ENCODE measurements at regions not wholly inside any gene's neighbourhood (a gene's known extent, or its start where the extent isn't known, plus 50 kb on each side); places are given as distances from the start of the nearest gene placed in this dataset.

DNA sequence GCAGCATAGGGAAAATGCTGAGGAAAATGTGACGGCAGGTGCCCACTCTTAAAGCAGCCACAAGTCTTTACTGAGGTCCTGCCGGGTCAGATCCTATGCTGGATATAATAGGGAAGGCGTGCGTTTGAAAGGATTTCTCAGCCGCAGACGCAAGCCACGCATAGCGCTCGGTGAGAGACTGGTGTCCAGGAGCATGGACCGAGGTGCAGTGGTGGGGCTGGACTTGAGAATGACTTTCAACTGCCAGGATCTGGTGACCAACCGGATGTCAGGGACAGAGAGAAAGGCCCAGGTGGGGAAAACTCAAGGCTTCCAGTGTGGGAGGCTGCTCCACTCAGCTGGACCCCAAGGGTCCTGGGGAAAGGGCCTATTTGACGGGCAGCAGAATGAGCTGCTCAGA is 74.7 kb upstream of the INSIG1 start:
- Mint-ChIP-seq H3K27ac (no peak overlapping the region), H3K4me3 (no peak overlapping the region), H3K27me3 (ENCODE audit: low read depth) (no peaks in the 10 kb centered on the region), H3K36me3 (ENCODE audit: low read depth) (no peaks in the 10 kb centered on the region), H3K9me3 (no peaks in the 10 kb centered on the region), H3K4me1 (ENCODE audit: low read depth) (peaks cover 5% of the 10 kb centered on the region)
- intact Hi-C loops (cut with micrococcal nuclease): no loop called here
- CTCF ChIA-PET: no interaction called here
- no peak for DNase-seq

DNA sequence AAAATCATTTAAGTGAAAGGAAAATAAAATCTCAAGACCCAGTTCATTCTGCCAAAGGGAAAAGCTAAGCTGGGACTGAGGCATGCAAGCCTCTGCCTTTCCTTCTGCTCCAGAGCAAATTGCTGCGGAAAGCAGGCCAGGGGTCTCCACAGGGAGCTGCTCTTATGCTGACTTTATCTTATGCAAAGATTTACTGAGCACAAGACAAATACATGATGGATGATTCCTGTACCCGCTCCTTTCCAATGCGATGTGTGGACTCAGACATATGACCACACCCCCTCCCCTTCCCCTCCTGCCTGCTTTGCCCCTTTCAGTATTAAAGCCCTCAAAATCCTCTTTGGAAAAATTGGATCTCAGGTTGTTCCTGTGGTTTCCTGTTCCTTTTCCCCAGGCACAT is 74.2 kb upstream of the INSIG1 start:
- CTCF ChIA-PET: no interaction called here
- Mint-ChIP-seq H3K27ac (no peak overlapping the region), H3K4me1 (ENCODE audit: low read depth) (peaks cover 5% of the 10 kb centered on the region), H3K36me3 (ENCODE audit: low read depth) (no peaks in the 10 kb centered on the region), H3K27me3 (ENCODE audit: low read depth) (no peaks in the 10 kb centered on the region), H3K9me3 (no peaks in the 10 kb centered on the region), H3K4me3 (no peak overlapping the region)
- intact Hi-C loops (cut with micrococcal nuclease): no loop called here
- no peak for DNase-seq

DNA sequence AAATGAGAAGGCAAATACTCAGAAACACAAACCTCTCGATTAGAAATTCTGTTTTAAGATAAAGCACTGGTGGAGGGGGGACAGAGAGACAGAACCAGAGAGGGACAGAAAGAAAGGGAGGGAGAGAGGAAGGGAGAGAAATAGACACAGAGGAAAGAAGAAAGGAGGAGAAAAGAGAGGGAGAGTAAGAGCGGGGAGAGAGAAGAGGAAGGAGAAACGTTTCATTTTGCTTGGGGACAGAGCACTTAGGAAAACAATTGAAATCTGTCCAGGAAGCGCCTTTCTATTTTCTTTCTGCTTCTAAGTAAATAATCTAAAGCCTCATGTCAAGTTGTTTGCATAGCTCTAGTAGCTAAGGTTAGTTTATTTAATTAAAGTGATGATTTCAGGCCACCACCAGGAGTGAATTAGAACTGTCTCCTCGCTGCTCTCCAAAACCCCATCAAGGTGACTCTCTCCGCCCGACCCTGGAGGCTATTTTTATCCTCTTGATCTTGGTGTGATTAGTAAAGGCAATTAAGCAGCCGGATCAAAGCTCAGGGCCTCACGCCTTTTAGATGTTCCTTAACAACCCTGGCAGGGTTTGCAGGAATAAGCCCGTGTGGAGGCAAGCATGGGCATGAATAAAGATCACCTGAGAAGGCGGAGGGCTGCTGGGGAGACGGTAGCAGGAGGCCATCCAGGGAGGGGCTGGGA is 73.4 kb upstream of the INSIG1 start:
- Mint-ChIP-seq H3K4me3 (no peak overlapping the region), H3K27me3 (ENCODE audit: low read depth) (no peaks in the 10 kb centered on the region), H3K9me3 (no peaks in the 10 kb centered on the region), H3K36me3 (ENCODE audit: low read depth) (no peaks in the 10 kb centered on the region), H3K4me1 (ENCODE audit: low read depth) (peaks cover 5% of the 10 kb centered on the region), H3K27ac (no peak overlapping the region)
- DNase-seq: no peak
- CTCF ChIA-PET: no interaction called here
- intact Hi-C loops (cut with micrococcal nuclease): no loop called here

GRCh38 chr7:155225095-155225494 is 72.6 kb upstream of the INSIG1 start:
- H3K27me3 Mint-ChIP-seq (ENCODE audit: low read depth): no peaks in the 10 kb centered on the region
- intact Hi-C loops (cut with micrococcal nuclease): no loop called here
- H3K4me1 Mint-ChIP-seq (ENCODE audit: low read depth): peaks cover 5% of the 10 kb centered on the region
- CTCF ChIA-PET: no interaction called here
- no peaks in the 10 kb centered on the region for H3K9me3 Mint-ChIP-seq
- no peak for DNase-seq
- H3K36me3 Mint-ChIP-seq (ENCODE audit: low read depth): no peaks in the 10 kb centered on the region
- no peak overlapping the region for H3K27ac Mint-ChIP-seq
- no peak overlapping the region for H3K4me3 Mint-ChIP-seq

DNA sequence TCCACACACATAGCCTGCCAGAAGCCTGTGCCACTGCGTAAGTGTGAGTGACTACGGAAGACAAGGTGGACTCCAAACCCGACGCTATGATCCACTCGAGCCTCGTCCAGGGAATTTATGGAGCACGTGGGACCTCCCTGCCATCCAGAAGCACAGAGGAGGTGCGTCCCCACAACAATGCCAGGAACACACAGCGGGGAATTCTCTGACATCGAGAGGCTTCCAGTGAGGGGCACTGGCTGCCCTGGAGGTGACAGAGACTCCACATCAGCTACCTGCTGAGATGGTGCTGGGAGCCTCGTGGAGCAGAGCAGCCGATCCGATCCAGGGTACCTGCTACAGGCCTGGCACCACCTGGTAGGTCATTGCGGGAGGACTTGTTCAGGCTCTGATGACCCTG is 72.2 kb upstream of the INSIG1 start:
- Mint-ChIP-seq H3K27me3 (ENCODE audit: low read depth) (no peaks in the 10 kb centered on the region), H3K4me1 (ENCODE audit: low read depth) (peaks cover 5% of the 10 kb centered on the region), H3K27ac (no peak overlapping the region), H3K9me3 (no peaks in the 10 kb centered on the region), H3K36me3 (ENCODE audit: low read depth) (no peaks in the 10 kb centered on the region), H3K4me3 (no peak overlapping the region)
- intact Hi-C loops (cut with micrococcal nuclease): no loop called here
- CTCF ChIA-PET: no interaction called here
- no peak for DNase-seq

GRCh38 chr7:155226261-155227003 is 71.2 kb upstream of the INSIG1 start:
- H3K9me3 Mint-ChIP-seq: no peaks in the 10 kb centered on the region
- no peak for DNase-seq
- H3K27ac Mint-ChIP-seq: no peak overlapping the region
- peaks cover 5% of the 10 kb centered on the region for H3K4me1 Mint-ChIP-seq (ENCODE audit: low read depth)
- no peaks in the 10 kb centered on the region for H3K27me3 Mint-ChIP-seq (ENCODE audit: low read depth)
- H3K4me3 Mint-ChIP-seq: no peak overlapping the region
- CTCF ChIA-PET: no interaction called here
- intact Hi-C loops (cut with micrococcal nuclease): no loop called here
- no peaks in the 10 kb centered on the region for H3K36me3 Mint-ChIP-seq (ENCODE audit: low read depth)

GRCh38 chr7:155227004-155227787 is 70.5 kb upstream of the INSIG1 start:
- no peaks in the 10 kb centered on the region for H3K9me3 Mint-ChIP-seq
- H3K27ac Mint-ChIP-seq: no peak overlapping the region
- CTCF ChIA-PET: no interaction called here
- no peaks in the 10 kb centered on the region for H3K27me3 Mint-ChIP-seq (ENCODE audit: low read depth)
- H3K36me3 Mint-ChIP-seq (ENCODE audit: low read depth): no peaks in the 10 kb centered on the region
- no peak overlapping the region for H3K4me3 Mint-ChIP-seq
- DNase-seq: no peak
- H3K4me1 Mint-ChIP-seq (ENCODE audit: low read depth): peaks cover 2% of the 10 kb centered on the region
- intact Hi-C loops (cut with micrococcal nuclease): no loop called here

DNA sequence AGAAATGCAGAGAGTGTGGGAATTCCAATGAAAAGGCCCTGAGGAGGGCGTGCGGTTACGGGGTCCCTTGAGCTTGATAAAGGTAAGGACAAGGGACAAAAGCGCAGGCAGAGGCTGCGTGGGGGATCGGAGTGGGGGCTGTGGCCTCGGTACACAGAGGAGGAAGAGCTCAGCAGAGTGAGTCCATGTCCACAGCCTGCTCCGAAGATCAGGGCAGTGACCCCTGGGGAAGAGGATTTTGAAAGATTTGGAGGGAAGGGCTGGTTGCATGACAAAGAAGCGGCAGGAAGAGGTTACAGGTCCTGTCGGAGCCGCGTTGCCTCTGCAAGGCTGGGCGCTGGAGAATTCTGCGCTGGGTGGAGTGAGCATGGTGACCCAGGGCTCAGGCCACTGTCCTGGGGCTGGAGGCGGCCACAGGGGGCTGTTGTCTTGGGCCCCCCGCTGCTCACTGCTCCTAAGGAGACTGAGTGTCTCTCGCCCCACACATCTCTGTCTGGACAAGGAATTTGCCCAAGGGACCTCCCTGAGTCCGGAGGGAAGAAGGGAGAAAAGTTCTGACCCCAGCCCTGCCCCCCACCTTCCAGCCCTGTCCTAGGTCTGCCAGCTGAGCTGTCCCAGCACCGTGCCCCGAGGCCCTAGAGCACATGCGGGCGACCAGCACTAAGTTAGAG is 69.8 kb upstream of the INSIG1 start:
- Mint-ChIP-seq H3K4me3 (no peak overlapping the region), H3K27me3 (ENCODE audit: low read depth) (no peaks in the 10 kb centered on the region), H3K27ac (no peak overlapping the region), H3K36me3 (ENCODE audit: low read depth) (no peaks in the 10 kb centered on the region), H3K4me1 (ENCODE audit: low read depth) (no peaks in the 10 kb centered on the region), H3K9me3 (no peaks in the 10 kb centered on the region)
- CTCF ChIA-PET: no interaction called here
- intact Hi-C loops (cut with micrococcal nuclease): no loop called here
- DNase-seq: no peak

GRCh38 chr7:155228459-155228845 is 69.2 kb upstream of the INSIG1 start:
- Mint-ChIP-seq H3K27ac (no peak overlapping the region), H3K36me3 (ENCODE audit: low read depth) (no peaks in the 10 kb centered on the region), H3K4me1 (ENCODE audit: low read depth) (no peaks in the 10 kb centered on the region), H3K27me3 (ENCODE audit: low read depth) (no peaks in the 10 kb centered on the region), H3K4me3 (no peak overlapping the region), H3K9me3 (no peaks in the 10 kb centered on the region)
- intact Hi-C loops (cut with micrococcal nuclease): no loop called here
- no peak for DNase-seq
- CTCF ChIA-PET: no interaction called here

GRCh38 chr7:155228894-155229293 is 68.8 kb upstream of the INSIG1 start:
- intact Hi-C loops (cut with micrococcal nuclease): no loop called here
- Mint-ChIP-seq H3K36me3 (ENCODE audit: low read depth) (no peaks in the 10 kb centered on the region), H3K27ac (no peak overlapping the region), H3K9me3 (no peaks in the 10 kb centered on the region), H3K27me3 (ENCODE audit: low read depth) (no peaks in the 10 kb centered on the region), H3K4me1 (ENCODE audit: low read depth) (no peaks in the 10 kb centered on the region), H3K4me3 (no peak overlapping the region)
- no peak for DNase-seq
- CTCF ChIA-PET: no interaction called here

GRCh38 chr7:155229548-155230168 is 68.0 kb upstream of the INSIG1 start:
- intact Hi-C loops (cut with micrococcal nuclease): no loop called here
- no peak overlapping the region for H3K27ac Mint-ChIP-seq

GRCh38 chr7:155230169-155230593 is 67.5 kb upstream of the INSIG1 start:
- Mint-ChIP-seq H3K27ac (no peak overlapping the region), H3K4me3 (no peak overlapping the region), H3K4me1 (ENCODE audit: low read depth) (no peaks in the 10 kb centered on the region), H3K36me3 (ENCODE audit: low read depth) (no peaks in the 10 kb centered on the region), H3K9me3 (no peaks in the 10 kb centered on the region), H3K27me3 (ENCODE audit: low read depth) (no peaks in the 10 kb centered on the region)
- intact Hi-C loops (cut with micrococcal nuclease): no loop called here
- CTCF ChIA-PET: no interaction called here
- no peak for DNase-seq

More at GRCh38 chr7:155229548-155230168, 68.0 kb upstream of the INSIG1 start:
- Mint-ChIP-seq H3K27me3 (ENCODE audit: low read depth) (no peaks in the 10 kb centered on the region), H3K36me3 (ENCODE audit: low read depth) (no peaks in the 10 kb centered on the region), H3K9me3 (no peaks in the 10 kb centered on the region), H3K4me3 (no peak overlapping the region), H3K4me1 (ENCODE audit: low read depth) (no peaks in the 10 kb centered on the region)
- DNase-seq: no peak
- CTCF ChIA-PET: no interaction called here
